Sigmoid colon (tissue), 4 donors: ENCODE measurements at regions not wholly inside any gene's neighbourhood (a gene's known extent, or its start where the extent isn't known, plus 50 kb on each side); places are given as distances from the start of the nearest gene placed in this dataset.

ENCODE experiments used
- CTCF ChIP-seq, 4 experiments: fragments of 450-650 bp in 3 of 4; fragments of 200-600 bp in 1 of 4; IDR thresholded peaks; one replicate each; pipeline ENCODE4 v1.5.1; 2016 to 2019; ENCODE audit warnings: antibody characterized with exemption in 4 of 4, mild to moderate bottlenecking in 3 of 4, moderate library complexity in 2 of 4
- EP300 ChIP-seq, 4 donors: sonication (generic); formaldehyde crosslinking; IDR thresholded peaks; one replicate each; pipeline ENCODE4 v1.6.1; 2017; ENCODE audit warnings: antibody characterized with exemption in 4 of 4
- POLR2A ChIP-seq, 2 donors: fragments of 450-650 bp; IDR thresholded peaks; one replicate each; pipeline ENCODE4 v1.6.1; 2016; ENCODE audit warnings: antibody characterized with exemption in 2 of 2, mild to moderate bottlenecking in 2 of 2, moderate library complexity in 2 of 2
- POLR2AphosphoS5 ChIP-seq, 4 donors: sonication (generic); formaldehyde crosslinking; IDR thresholded peaks; one replicate each; pipeline ENCODE4 v1.6.1; 2017; ENCODE audit warnings: antibody characterized with exemption in 4 of 4

GRCh38 chr5:124065508-124065907 is 553.5 kb downstream of the CSNK1G3 start:
- TF ChIP-seq CTCF (IDR thresholded peaks at IDR 0.05) (no peak), POLR2AphosphoS5 (IDR thresholded peaks at IDR 0.05) (no peak), EP300 (IDR thresholded peaks at IDR 0.05) (no peak), POLR2A (IDR thresholded peaks at IDR 0.05) (no peak)
